GM12873 (cell line): ENCODE measurements at regions not wholly inside any gene's neighbourhood (a gene's known extent, or its start where the extent isn't known, plus 50 kb on each side); places are given as distances from the start of the nearest gene placed in this dataset.

Experiments used
- TF ChIP-seq, protein P1 (sequence below): IDR thresholded peaks from 2 replicates; pipeline ENCODE4 v1.5.1; 2012; ENCODE audit warnings: low read depth, mild to moderate bottlenecking, moderate library complexity, low read length, control low read depth; ENCODE audit not compliant: insufficient read depth; ENCODE audit errors: missing control alignments

DNA sequence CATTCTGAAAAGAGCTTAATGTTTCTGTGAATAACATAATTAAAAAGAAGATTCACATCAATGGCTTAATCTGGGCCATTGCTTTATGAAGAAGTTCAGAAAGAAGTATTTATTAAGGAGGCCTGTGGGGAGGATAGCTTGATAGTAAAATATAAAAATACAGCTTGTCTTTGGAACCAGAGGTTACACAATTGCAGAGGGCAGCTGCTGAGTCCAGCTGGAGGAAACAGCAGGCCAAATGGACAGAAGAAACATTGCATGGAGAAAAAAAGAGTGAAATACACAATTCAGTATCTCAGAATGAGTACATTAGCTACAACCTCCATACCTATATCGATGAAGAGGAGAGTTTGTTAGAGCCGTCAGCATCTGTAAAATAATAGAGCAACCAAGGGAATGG, 148.0 kb upstream of the NPY2R start:
- TF ChIP-seq, protein P1, sequence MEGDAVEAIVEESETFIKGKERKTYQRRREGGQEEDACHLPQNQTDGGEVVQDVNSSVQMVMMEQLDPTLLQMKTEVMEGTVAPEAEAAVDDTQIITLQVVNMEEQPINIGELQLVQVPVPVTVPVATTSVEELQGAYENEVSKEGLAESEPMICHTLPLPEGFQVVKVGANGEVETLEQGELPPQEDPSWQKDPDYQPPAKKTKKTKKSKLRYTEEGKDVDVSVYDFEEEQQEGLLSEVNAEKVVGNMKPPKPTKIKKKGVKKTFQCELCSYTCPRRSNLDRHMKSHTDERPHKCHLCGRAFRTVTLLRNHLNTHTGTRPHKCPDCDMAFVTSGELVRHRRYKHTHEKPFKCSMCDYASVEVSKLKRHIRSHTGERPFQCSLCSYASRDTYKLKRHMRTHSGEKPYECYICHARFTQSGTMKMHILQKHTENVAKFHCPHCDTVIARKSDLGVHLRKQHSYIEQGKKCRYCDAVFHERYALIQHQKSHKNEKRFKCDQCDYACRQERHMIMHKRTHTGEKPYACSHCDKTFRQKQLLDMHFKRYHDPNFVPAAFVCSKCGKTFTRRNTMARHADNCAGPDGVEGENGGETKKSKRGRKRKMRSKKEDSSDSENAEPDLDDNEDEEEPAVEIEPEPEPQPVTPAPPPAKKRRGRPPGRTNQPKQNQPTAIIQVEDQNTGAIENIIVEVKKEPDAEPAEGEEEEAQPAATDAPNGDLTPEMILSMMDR: no peak

DNA sequence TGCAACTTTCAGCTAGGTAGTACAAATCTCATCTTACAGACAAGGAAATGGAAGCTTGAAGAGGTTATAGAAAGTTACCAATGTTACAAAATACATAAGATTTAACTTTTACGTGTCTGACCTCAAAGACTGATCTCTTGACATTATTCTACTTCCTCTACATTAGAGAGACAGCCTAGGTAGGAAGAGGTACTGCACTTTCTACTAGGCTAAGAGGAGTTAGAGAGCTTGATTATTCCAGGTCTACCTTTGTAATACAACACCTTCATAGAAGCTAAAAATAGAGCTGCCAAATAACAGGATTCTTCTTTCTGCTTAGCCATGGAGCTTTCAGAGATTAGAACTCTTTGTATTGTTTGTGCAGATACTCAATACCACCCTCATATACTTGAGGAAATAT, 147.6 kb upstream of the NPY2R start:
- TF ChIP-seq, protein P1: no peak

DNA sequence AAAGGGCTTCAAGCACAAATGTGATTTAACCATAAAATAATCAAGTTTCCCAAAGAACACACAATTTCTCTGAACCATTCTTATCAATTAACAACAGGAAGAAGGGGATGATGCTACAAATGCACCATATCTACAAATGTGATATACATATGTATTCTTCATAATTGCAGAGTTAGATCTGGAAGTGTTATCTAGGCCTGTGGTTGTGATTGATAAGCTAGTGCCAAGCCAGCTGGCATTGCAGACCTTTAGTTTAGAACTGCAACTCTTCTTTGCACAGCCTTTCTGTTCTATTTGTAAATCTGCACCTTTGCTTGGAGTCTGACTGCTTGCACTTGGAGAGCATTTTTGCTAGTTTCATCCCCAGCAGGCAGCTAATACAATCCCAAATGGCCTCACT, 145.5 kb upstream of the NPY2R start:
- TF ChIP-seq, protein P1: no peak

- TF ChIP-seq, protein P1: no peak
These were observed 141.6 kb upstream of the NPY2R start for GRCh38 chr4:155066871-155067270.

GRCh38 chr4:155071962-155072361, 136.5 kb upstream of the NPY2R start:
- TF ChIP-seq, protein P1: no peak

DNA sequence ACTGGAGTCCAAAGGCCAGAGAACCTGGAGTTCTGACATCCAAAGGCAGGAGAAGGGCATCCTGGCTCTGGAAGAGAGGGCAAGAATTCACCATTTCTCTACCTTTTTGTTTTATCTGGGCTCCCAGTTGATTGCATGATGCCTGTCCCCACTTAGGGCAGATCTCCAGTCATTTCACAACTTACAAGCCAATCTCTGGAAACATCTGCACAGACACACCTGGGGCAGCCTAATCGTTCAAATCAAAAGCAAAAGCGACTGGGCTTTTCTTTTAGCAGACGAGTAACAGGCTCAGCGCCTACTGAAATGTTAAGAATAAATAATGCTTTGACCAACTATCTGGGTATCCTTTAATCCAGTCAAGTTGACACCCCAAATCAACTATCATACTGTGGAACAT, 136.0 kb upstream of the NPY2R start:
- TF ChIP-seq, protein P1: no peak

DNA sequence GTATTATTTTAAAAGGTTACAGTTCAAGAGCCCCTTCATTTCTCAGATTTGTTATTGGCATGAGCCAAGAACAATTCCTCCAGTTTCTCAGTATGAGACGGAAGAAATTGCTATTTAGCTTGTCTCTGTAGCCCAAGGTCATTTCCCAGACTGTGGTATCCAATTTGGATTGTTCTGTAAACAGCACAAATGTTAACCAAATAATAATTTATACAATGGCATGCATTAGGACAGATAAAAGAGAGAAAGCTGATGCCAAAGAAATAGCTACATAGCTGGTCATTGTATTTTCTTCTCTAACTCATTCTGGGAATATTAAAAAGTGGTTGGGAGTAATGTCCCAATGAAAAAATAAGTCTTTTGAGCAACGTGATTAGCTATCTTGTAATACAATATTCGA, 134.6 kb upstream of the NPY2R start:
- TF ChIP-seq, protein P1: no peak
